ENCODE measurements at regions not wholly inside any gene's neighbourhood (a gene's known extent, or its start where the extent isn't known, plus 50 kb on each side); places are given as distances from the start of the nearest gene placed in this dataset.

DNA sequence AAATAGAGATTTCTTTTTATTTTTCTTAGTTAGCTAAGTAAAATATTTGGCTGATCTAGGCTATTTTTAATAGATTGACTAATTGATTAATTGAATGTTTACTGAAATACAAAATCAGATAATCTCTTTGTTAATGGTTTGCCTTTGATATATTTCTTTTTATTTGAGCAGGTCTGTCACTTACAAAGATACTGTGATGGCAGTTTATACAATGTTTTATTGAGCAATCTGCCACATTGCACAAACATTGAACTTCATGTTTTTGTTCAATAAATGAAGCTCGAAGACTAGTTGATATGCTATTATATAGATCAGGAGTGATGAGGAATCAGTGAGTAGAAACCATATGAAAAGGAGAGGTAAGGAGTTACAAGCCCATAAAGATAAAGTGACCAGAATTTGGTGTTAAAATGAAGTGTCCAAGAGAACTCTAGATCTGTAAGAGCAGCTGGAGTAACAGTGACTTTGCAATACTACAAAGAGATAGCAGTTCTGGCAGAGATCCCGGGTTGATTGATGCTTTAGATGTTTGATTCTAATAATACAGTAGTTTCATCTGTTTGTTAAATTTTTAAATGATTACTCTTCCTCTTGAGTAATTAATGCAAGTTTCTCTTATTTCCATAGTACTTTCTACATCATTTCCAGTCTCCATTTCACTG, 574.2 kb downstream of the CCDC85A start:
- Mint-ChIP-seq H3K36me3 (no peaks in the 10 kb centered on the region), H3K27ac (no peak overlapping the region), H3K4me1 (no peaks in the 10 kb centered on the region), H3K4me3 (no peak overlapping the region), H3K9me3 (peaks cover 0 to 16% (median 8%) of the 10 kb centered on the region in 7 donors), H3K27me3 (no peaks in the 10 kb centered on the region)
- Histone ChIP-seq H3K36me3 (ENCODE audit: control insufficient read depth, insufficient read depth, low read length) (no peaks in the 10 kb centered on the region), H3K4me1 (ENCODE audit: control insufficient read depth, insufficient read depth, low read length, poor library complexity, severe bottlenecking) (no peaks in the 10 kb centered on the region), H3K27me3 (ENCODE audit: control insufficient read depth, insufficient read depth, low read length) (no peaks in the 10 kb centered on the region), H3K9me3 (ENCODE audit: control insufficient read depth in 2 of 2, low read length in 2 of 2) (no peaks in the 10 kb centered on the region), H3K4me3 (ENCODE audit: low read depth, low read length) (no peak overlapping the region), H3K27ac (ENCODE audit: insufficient read depth, low read length, poor library complexity, severe bottlenecking) (no peak overlapping the region)
- ATAC-seq (ENCODE audit: low read depth in 2 of 2): no peak
- DNase-seq: no peak

DNA sequence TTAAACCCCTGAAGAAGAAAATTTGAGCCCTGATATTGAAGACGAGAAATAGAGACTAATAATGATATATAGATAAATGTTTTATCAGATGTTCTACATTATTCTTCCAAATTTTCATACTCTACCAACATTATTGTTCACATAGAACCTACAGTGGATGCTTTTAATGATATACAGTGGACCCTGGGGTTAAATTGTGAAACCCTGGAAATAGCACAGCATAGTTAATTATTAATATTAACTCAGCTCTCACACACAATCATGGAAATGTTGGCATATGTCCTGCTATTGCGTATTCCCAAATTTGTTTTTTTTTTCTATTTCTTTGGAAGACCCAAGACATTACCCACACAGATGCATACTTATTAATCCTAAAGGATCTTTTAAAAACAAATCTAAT, 579.9 kb downstream of the CCDC85A start:
- Histone ChIP-seq H3K36me3 (ENCODE audit: control insufficient read depth, insufficient read depth, low read length) (no peaks in the 10 kb centered on the region), H3K4me3 (ENCODE audit: low read depth, low read length) (no peak overlapping the region), H3K9me3 (ENCODE audit: control insufficient read depth in 2 of 2, low read length in 2 of 2) (no peaks in the 10 kb centered on the region), H3K27ac (ENCODE audit: insufficient read depth, low read length, poor library complexity, severe bottlenecking) (no peak overlapping the region), H3K4me1 (ENCODE audit: control insufficient read depth, insufficient read depth, low read length, poor library complexity, severe bottlenecking) (no peaks in the 10 kb centered on the region), H3K27me3 (ENCODE audit: control insufficient read depth, insufficient read depth, low read length) (no peaks in the 10 kb centered on the region)
- Mint-ChIP-seq H3K9me3 (peaks cover 0 to 22% (median 5%) of the 10 kb centered on the region in 7 donors), H3K36me3 (no peaks in the 10 kb centered on the region), H3K27ac (no peak overlapping the region), H3K4me1 (no peaks in the 10 kb centered on the region), H3K4me3 (no peak overlapping the region), H3K27me3 (no peaks in the 10 kb centered on the region)
- DNase-seq: no peak
- no peak for ATAC-seq (ENCODE audit: low read depth in 2 of 2)

DNA sequence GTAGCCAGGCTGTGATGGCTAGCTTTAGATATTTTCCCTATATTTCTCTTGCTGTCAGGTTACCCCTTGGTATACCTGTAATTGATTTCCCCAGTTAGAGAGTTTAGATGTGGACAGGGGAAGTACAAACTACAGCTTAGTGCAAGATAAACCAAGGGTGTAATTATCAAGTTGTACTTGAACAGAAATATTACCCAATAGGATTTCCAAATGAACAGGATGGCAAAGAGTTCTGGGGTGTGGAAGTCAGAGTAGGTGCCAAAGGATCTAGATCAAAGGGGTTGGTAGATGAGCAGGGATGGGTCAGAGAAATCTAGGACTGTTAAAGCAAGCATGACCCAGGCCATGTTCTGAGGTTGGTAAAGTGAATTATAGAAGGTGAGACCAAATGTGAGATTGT, 585.2 kb downstream of the CCDC85A start:
- no peak overlapping the region for H3K27ac Mint-ChIP-seq
- H3K36me3 Mint-ChIP-seq: no peaks in the 10 kb centered on the region
- H3K27ac ChIP-seq (ENCODE audit: insufficient read depth, low read length, poor library complexity, severe bottlenecking): no peak overlapping the region
- no peaks in the 10 kb centered on the region for H3K4me1 ChIP-seq (ENCODE audit: control insufficient read depth, insufficient read depth, low read length, poor library complexity, severe bottlenecking)
- H3K4me3 ChIP-seq (ENCODE audit: low read depth, low read length): no peak overlapping the region
- H3K27me3 ChIP-seq (ENCODE audit: control insufficient read depth, insufficient read depth, low read length): no peaks in the 10 kb centered on the region
- H3K4me3 Mint-ChIP-seq: no peak overlapping the region
- no peak for ATAC-seq (ENCODE audit: low read depth in 2 of 2)
- H3K9me3 Mint-ChIP-seq: peaks cover 0 to 23% (median 8%) of the 10 kb centered on the region in 7 donors
- no peaks in the 10 kb centered on the region for H3K4me1 Mint-ChIP-seq
- no peaks in the 10 kb centered on the region for H3K36me3 ChIP-seq (ENCODE audit: control insufficient read depth, insufficient read depth, low read length)
- no peak for DNase-seq
- no peaks in the 10 kb centered on the region for H3K27me3 Mint-ChIP-seq
- no peaks in the 10 kb centered on the region for H3K9me3 ChIP-seq (ENCODE audit: control insufficient read depth in 2 of 2, low read length in 2 of 2)

DNA sequence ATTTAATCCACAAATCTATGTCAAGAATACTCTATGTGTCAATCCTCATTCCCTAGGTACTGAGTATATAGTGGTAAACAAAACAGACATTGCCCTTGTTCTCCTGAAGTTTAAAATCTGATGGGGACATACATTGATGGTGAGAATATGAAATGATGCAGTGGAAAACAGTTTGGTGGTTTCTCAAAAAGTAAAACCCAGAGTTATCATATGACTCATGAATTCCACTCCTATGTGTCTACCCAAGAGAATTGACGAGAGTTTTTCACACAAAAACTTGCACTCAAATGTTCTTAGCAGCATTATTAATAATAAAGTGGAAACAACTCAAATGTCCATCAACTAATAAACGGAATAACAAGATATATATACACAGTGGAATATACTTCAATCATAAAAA, 586.7 kb downstream of the CCDC85A start:
- no peaks in the 10 kb centered on the region for H3K27me3 ChIP-seq (ENCODE audit: control insufficient read depth, insufficient read depth, low read length)
- no peak overlapping the region for H3K27ac ChIP-seq (ENCODE audit: insufficient read depth, low read length, poor library complexity, severe bottlenecking)
- Mint-ChIP-seq H3K4me3 (no peak overlapping the region), H3K4me1 (no peaks in the 10 kb centered on the region), H3K36me3 (no peaks in the 10 kb centered on the region), H3K27me3 (no peaks in the 10 kb centered on the region), H3K27ac (no peak overlapping the region), H3K9me3 (peaks cover 0 to 18% (median 8%) of the 10 kb centered on the region in 7 donors)
- H3K4me1 ChIP-seq (ENCODE audit: control insufficient read depth, insufficient read depth, low read length, poor library complexity, severe bottlenecking): no peaks in the 10 kb centered on the region
- H3K36me3 ChIP-seq (ENCODE audit: control insufficient read depth, insufficient read depth, low read length): no peaks in the 10 kb centered on the region
- DNase-seq (no peak), ATAC-seq (ENCODE audit: low read depth in 2 of 2) (no peak)
- H3K9me3 ChIP-seq (ENCODE audit: control insufficient read depth in 2 of 2, low read length in 2 of 2): no peaks in the 10 kb centered on the region
- no peak overlapping the region for H3K4me3 ChIP-seq (ENCODE audit: low read depth, low read length)

- H3K27ac Mint-ChIP-seq: no peak overlapping the region
- no peaks in the 10 kb centered on the region for H3K36me3 Mint-ChIP-seq
- H3K27ac ChIP-seq (ENCODE audit: insufficient read depth, low read length, poor library complexity, severe bottlenecking): no peak overlapping the region
- peaks cover 4 to 10% (median 7%) of the 10 kb centered on the region in 7 donors for H3K9me3 Mint-ChIP-seq
- no peak overlapping the region for H3K4me3 Mint-ChIP-seq
- no peak for ATAC-seq (ENCODE audit: low read depth in 2 of 2)
- no peak overlapping the region for H3K4me3 ChIP-seq (ENCODE audit: low read depth, low read length)
- H3K36me3 ChIP-seq (ENCODE audit: control insufficient read depth, insufficient read depth, low read length): no peaks in the 10 kb centered on the region
- no peaks in the 10 kb centered on the region for H3K27me3 Mint-ChIP-seq
- DNase-seq: no peak
- no peaks in the 10 kb centered on the region for H3K4me1 Mint-ChIP-seq
- no peaks in the 10 kb centered on the region for H3K27me3 ChIP-seq (ENCODE audit: control insufficient read depth, insufficient read depth, low read length)
- no peaks in the 10 kb centered on the region for H3K9me3 ChIP-seq (ENCODE audit: control insufficient read depth in 2 of 2, low read length in 2 of 2)
- H3K4me1 ChIP-seq (ENCODE audit: control insufficient read depth, insufficient read depth, low read length, poor library complexity, severe bottlenecking): no peaks in the 10 kb centered on the region
Measured at GRCh38 chr2:56784046-56784445, 600.3 kb downstream of the CCDC85A start.

GRCh38 chr2:56801214-56801613, 617.4 kb downstream of the CCDC85A start:
- Mint-ChIP-seq H3K9me3 (peaks cover 1 to 27% (median 6%) of the 10 kb centered on the region in 7 donors), H3K27me3 (no peaks in the 10 kb centered on the region), H3K4me3 (no peak overlapping the region), H3K36me3 (no peaks in the 10 kb centered on the region), H3K27ac (no peak overlapping the region), H3K4me1 (no peaks in the 10 kb centered on the region)
- Histone ChIP-seq H3K27ac (ENCODE audit: insufficient read depth, low read length, poor library complexity, severe bottlenecking) (no peak overlapping the region), H3K27me3 (ENCODE audit: control insufficient read depth, insufficient read depth, low read length) (no peaks in the 10 kb centered on the region), H3K4me1 (ENCODE audit: control insufficient read depth, insufficient read depth, low read length, poor library complexity, severe bottlenecking) (no peaks in the 10 kb centered on the region), H3K9me3 (ENCODE audit: control insufficient read depth in 2 of 2, low read length in 2 of 2) (no peaks in the 10 kb centered on the region), H3K36me3 (ENCODE audit: control insufficient read depth, insufficient read depth, low read length) (no peaks in the 10 kb centered on the region), H3K4me3 (ENCODE audit: low read depth, low read length) (no peak overlapping the region)
- ATAC-seq (ENCODE audit: low read depth in 2 of 2) (no peak), DNase-seq (no peak)

DNA sequence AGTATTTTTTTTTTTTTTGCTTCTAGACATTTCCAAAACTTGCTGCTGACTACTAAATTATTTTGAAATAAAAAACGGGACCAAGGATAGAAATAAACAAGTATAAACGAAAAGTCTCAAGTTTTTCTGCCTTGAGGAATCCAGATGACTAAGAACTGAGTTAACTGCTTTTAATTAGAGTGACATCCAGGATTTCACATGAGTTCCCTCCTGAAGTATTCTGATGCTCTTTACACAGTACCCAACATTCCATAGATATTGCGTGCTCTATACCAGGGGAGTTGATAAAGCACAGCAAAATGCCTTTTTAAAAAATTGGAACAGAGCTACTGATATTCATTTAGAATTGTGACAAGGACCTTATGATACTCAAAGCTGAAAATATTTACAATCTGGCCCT, 618.0 kb downstream of the CCDC85A start:
- H3K27me3 ChIP-seq (ENCODE audit: control insufficient read depth, insufficient read depth, low read length): no peaks in the 10 kb centered on the region
- Mint-ChIP-seq H3K36me3 (no peaks in the 10 kb centered on the region), H3K9me3 (peaks cover 1 to 27% (median 5%) of the 10 kb centered on the region in 7 donors), H3K4me1 (no peaks in the 10 kb centered on the region), H3K27ac (no peak overlapping the region), H3K27me3 (no peaks in the 10 kb centered on the region), H3K4me3 (no peak overlapping the region)
- H3K9me3 ChIP-seq (ENCODE audit: control insufficient read depth in 2 of 2, low read length in 2 of 2): no peaks in the 10 kb centered on the region
- H3K27ac ChIP-seq (ENCODE audit: insufficient read depth, low read length, poor library complexity, severe bottlenecking): no peak overlapping the region
- no peak for DNase-seq
- ATAC-seq (ENCODE audit: low read depth in 2 of 2): no peak
- H3K36me3 ChIP-seq (ENCODE audit: control insufficient read depth, insufficient read depth, low read length): no peaks in the 10 kb centered on the region
- no peaks in the 10 kb centered on the region for H3K4me1 ChIP-seq (ENCODE audit: control insufficient read depth, insufficient read depth, low read length, poor library complexity, severe bottlenecking)
- no peak overlapping the region for H3K4me3 ChIP-seq (ENCODE audit: low read depth, low read length)

DNA sequence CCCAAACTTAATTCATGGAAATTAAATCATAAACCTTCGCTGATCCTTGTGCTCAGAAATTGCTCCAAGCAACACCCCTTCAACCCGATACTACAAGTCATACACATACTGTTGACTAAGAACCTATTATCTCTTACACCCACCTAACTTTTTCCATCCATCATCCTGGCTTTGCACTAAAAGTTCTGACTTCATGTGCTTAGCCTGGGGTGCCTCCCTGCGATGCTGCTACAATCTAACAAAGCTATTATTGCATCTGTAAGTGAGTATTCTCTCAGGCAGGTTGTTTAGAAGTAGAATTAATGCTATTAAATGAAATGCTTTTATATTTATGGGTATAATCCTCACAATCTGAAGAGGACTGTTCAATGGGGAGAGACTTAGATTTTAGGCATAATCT, 619.8 kb downstream of the CCDC85A start:
- no peaks in the 10 kb centered on the region for H3K4me1 Mint-ChIP-seq
- no peak overlapping the region for H3K4me3 Mint-ChIP-seq
- H3K4me3 ChIP-seq (ENCODE audit: low read depth, low read length): no peak overlapping the region
- no peak overlapping the region for H3K27ac ChIP-seq (ENCODE audit: insufficient read depth, low read length, poor library complexity, severe bottlenecking)
- H3K9me3 ChIP-seq (ENCODE audit: control insufficient read depth in 2 of 2, low read length in 2 of 2): no peaks in the 10 kb centered on the region
- H3K27me3 Mint-ChIP-seq: no peaks in the 10 kb centered on the region
- H3K4me1 ChIP-seq (ENCODE audit: control insufficient read depth, insufficient read depth, low read length, poor library complexity, severe bottlenecking): no peaks in the 10 kb centered on the region
- H3K27ac Mint-ChIP-seq: no peak overlapping the region
- ATAC-seq (ENCODE audit: low read depth in 2 of 2): no peak
- peaks cover 1 to 24% (median 5%) of the 10 kb centered on the region in 7 donors for H3K9me3 Mint-ChIP-seq
- no peak for DNase-seq
- no peaks in the 10 kb centered on the region for H3K27me3 ChIP-seq (ENCODE audit: control insufficient read depth, insufficient read depth, low read length)
- no peaks in the 10 kb centered on the region for H3K36me3 ChIP-seq (ENCODE audit: control insufficient read depth, insufficient read depth, low read length)
- no peaks in the 10 kb centered on the region for H3K36me3 Mint-ChIP-seq

Measured in CD4-positive, CD25-positive, alpha-beta regulatory T cell (primary cell).